GM12878 (cell line): ENCODE measurements at regions not wholly inside any gene's neighbourhood (a gene's known extent, or its start where the extent isn't known, plus 50 kb on each side); places are given as distances from the start of the nearest gene placed in this dataset.

Source experiments
- CBFB ChIP-seq: IDR thresholded peaks from 2 replicates; pipeline ENCODE4 v1.6.1; 2016; ENCODE audit warnings: antibody characterized with exemption, low read depth
- CBX5 ChIP-seq: sonication (generic); IDR thresholded peaks from 2 replicates; pipeline ENCODE4 v1.6.1; 2016; ENCODE audit warnings: low read depth, moderate library complexity, mild to moderate bottlenecking, inconsistent platforms
- CHD2 ChIP-seq: IDR thresholded peaks from 2 replicates; pipeline ENCODE4 v1.6.1; 2011; ENCODE audit warnings: low read depth, low read length, improper control_type of control experiment, borderline replicate concordance
- EGR1 ChIP-seq, 2 experiments: IDR thresholded peaks; 1 replicate in 1 of 2; 2 replicates in 1 of 2; pipeline ENCODE4 v1.6.1; 2011 to 2012; ENCODE audit warnings: low read depth in 2 of 2, low read length in 2 of 2, borderline replicate concordance in 1 of 2, mild to moderate bottlenecking in 1 of 2, moderate library complexity in 1 of 2
- FOXK2 ChIP-seq: fragments of 450-650 bp; IDR thresholded peaks from 2 replicates; pipeline ENCODE4 v1.6.1; 2017; ENCODE audit warnings: mild to moderate bottlenecking, moderate library complexity
- GABPA ChIP-seq: IDR thresholded peaks from 2 replicates; pipeline ENCODE4 v1.6.1; 2014; ENCODE audit warnings: antibody characterized with exemption, low read depth, mild to moderate bottlenecking, inconsistent platforms
- JUND ChIP-seq: IDR thresholded peaks from 2 replicates; pipeline ENCODE4 v1.6.1; 2012; ENCODE audit warnings: low read depth, mild to moderate bottlenecking, low read length, improper control_type of control experiment, moderate library complexity
- PML ChIP-seq: IDR thresholded peaks from 2 replicates; pipeline ENCODE4 v1.6.1; 2012; ENCODE audit warnings: low read length, inconsistent platforms
- POLR2AphosphoS2 ChIP-seq: IDR thresholded peaks from 2 replicates; pipeline ENCODE4 v1.6.1; 2011; ENCODE audit warnings: low read depth, mild to moderate bottlenecking, low read length, improper control_type of control experiment, moderate library complexity
- SP1 ChIP-seq: IDR thresholded peaks from one replicate; pipeline ENCODE4 v1.6.1; 2011; ENCODE audit warnings: low read depth, low read length
- SPI1 ChIP-seq: IDR thresholded peaks from 2 replicates; pipeline ENCODE4 v1.6.1; 2011; ENCODE audit warnings: low read depth, mild to moderate bottlenecking, low read length, moderate library complexity, borderline replicate concordance; ENCODE audit not compliant: insufficient read depth
- TF ChIP-seq, protein P1 (sequence below): fragments of 450-650 bp; IDR thresholded peaks from 2 replicates; pipeline ENCODE4 v1.6.1; 2017; ENCODE audit warnings: antibody characterized with exemption, mild to moderate bottlenecking, moderate library complexity
- TF ChIP-seq, protein P2 (sequence below), 3 experiments: IDR thresholded peaks in 2 of 3; conservative IDR thresholded peaks in 1 of 3; 2 replicates each; pipeline ENCODE4 v1.5.1; 2011; ENCODE audit warnings: low read depth in 3 of 3, low read length in 3 of 3, mild to moderate bottlenecking in 3 of 3, control low read depth in 2 of 3, moderate library complexity in 2 of 3, inconsistent platforms in 1 of 3, mixed read lengths in 1 of 3; ENCODE audit not compliant: control insufficient read depth in 2 of 3, insufficient read depth in 1 of 3; ENCODE audit errors: extremely low read depth in 1 of 3

DNA sequence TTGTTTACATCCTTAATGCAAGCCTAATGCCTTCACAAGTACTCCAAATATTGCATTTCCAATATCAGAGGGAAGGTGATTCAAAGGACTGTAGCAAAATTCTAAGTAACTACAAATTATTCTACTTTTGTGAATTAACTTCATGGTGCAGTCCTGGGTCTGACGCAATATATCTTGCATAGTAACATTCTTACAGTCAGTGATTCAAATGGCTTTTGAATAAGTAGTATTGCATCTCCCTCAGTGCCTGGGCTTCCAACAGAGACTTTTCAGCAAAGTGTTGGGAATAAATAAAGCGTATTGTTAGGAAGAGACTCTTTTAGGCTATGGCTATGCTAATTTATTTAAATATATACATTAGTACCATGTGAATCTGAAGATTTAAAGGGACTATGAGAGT lies 564.7 kb upstream of the COBL start:
- no peak for TF ChIP-seq JUND
- no peak for TF ChIP-seq FOXK2
- TF ChIP-seq, protein P1, sequence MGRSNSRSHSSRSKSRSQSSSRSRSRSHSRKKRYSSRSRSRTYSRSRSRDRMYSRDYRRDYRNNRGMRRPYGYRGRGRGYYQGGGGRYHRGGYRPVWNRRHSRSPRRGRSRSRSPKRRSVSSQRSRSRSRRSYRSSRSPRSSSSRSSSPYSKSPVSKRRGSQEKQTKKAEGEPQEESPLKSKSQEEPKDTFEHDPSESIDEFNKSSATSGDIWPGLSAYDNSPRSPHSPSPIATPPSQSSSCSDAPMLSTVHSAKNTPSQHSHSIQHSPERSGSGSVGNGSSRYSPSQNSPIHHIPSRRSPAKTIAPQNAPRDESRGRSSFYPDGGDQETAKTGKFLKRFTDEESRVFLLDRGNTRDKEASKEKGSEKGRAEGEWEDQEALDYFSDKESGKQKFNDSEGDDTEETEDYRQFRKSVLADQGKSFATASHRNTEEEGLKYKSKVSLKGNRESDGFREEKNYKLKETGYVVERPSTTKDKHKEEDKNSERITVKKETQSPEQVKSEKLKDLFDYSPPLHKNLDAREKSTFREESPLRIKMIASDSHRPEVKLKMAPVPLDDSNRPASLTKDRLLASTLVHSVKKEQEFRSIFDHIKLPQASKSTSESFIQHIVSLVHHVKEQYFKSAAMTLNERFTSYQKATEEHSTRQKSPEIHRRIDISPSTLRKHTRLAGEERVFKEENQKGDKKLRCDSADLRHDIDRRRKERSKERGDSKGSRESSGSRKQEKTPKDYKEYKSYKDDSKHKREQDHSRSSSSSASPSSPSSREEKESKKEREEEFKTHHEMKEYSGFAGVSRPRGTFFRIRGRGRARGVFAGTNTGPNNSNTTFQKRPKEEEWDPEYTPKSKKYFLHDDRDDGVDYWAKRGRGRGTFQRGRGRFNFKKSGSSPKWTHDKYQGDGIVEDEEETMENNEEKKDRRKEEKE, result no peak
- no peak for TF ChIP-seq CHD2
- TF ChIP-seq, protein P2, sequence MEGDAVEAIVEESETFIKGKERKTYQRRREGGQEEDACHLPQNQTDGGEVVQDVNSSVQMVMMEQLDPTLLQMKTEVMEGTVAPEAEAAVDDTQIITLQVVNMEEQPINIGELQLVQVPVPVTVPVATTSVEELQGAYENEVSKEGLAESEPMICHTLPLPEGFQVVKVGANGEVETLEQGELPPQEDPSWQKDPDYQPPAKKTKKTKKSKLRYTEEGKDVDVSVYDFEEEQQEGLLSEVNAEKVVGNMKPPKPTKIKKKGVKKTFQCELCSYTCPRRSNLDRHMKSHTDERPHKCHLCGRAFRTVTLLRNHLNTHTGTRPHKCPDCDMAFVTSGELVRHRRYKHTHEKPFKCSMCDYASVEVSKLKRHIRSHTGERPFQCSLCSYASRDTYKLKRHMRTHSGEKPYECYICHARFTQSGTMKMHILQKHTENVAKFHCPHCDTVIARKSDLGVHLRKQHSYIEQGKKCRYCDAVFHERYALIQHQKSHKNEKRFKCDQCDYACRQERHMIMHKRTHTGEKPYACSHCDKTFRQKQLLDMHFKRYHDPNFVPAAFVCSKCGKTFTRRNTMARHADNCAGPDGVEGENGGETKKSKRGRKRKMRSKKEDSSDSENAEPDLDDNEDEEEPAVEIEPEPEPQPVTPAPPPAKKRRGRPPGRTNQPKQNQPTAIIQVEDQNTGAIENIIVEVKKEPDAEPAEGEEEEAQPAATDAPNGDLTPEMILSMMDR (IDR thresholded peaks at IDR 0.05 in 2 of 3, conservative IDR thresholded peaks at IDR 0.05 in 1 of 3; ENCODE audit: control insufficient read depth in 2 of 3, extremely low read depth in 1 of 3, insufficient read depth in 1 of 3, low read depth in 3 of 3, low read length in 3 of 3), result no peak
- TF ChIP-seq SP1, result no peak
- no peak for TF ChIP-seq POLR2AphosphoS2
- TF ChIP-seq CBFB, result no peak
- TF ChIP-seq GABPA, result no peak
- TF ChIP-seq SPI1, result no peak
- no peak for TF ChIP-seq PML
- TF ChIP-seq EGR1 (IDR thresholded peaks at IDR 0.05; ENCODE audit: borderline replicate concordance in 1 of 2, low read depth in 2 of 2, low read length in 2 of 2), result no peak
- TF ChIP-seq CBX5, result no peak
